Adipocyte (in vitro differentiated cells): ENCODE measurements at regions not wholly inside any gene's neighbourhood (a gene's known extent, or its start where the extent isn't known, plus 50 kb on each side); places are given as distances from the start of the nearest gene placed in this dataset.

Source experiments
- DNase-seq: peaks from one replicate; pipeline ENCODE4 v3.0.0-alpha.2; 2015; ENCODE audit warnings: low read depth
- H3K27me3 ChIP-seq: replicated peaks from 2 replicates; pipeline ENCODE4 v1.7.0; 2013; ENCODE audit warnings: mild to moderate bottlenecking, low read length, moderate library complexity; ENCODE audit not compliant: control insufficient read depth, insufficient read depth
- H3K36me3 ChIP-seq: 2 replicates; pipeline ENCODE4 v1.7.0; 2013; ENCODE audit warnings: low read length, mild to moderate bottlenecking, moderate library complexity; ENCODE audit not compliant: control insufficient read depth, insufficient read depth, severe bottlenecking
- H3K4me1 ChIP-seq: 2 replicates; pipeline ENCODE4 v1.7.0; 2013; ENCODE audit warnings: mild to moderate bottlenecking, low read length, moderate library complexity; ENCODE audit not compliant: control insufficient read depth, insufficient read depth
- H3K4me3 ChIP-seq: 2 replicates; pipeline ENCODE4 v1.7.0; 2013; ENCODE audit warnings: mild to moderate bottlenecking, low read length, moderate library complexity
- H3K9ac ChIP-seq: 2 replicates; pipeline ENCODE4 v1.7.0; 2013; ENCODE audit warnings: mild to moderate bottlenecking, low read length, moderate library complexity
- H3K9me3 ChIP-seq: 2 replicates; pipeline ENCODE4 v1.7.0; 2013; ENCODE audit warnings: mild to moderate bottlenecking, low read length, moderate library complexity; ENCODE audit not compliant: control insufficient read depth

DNA sequence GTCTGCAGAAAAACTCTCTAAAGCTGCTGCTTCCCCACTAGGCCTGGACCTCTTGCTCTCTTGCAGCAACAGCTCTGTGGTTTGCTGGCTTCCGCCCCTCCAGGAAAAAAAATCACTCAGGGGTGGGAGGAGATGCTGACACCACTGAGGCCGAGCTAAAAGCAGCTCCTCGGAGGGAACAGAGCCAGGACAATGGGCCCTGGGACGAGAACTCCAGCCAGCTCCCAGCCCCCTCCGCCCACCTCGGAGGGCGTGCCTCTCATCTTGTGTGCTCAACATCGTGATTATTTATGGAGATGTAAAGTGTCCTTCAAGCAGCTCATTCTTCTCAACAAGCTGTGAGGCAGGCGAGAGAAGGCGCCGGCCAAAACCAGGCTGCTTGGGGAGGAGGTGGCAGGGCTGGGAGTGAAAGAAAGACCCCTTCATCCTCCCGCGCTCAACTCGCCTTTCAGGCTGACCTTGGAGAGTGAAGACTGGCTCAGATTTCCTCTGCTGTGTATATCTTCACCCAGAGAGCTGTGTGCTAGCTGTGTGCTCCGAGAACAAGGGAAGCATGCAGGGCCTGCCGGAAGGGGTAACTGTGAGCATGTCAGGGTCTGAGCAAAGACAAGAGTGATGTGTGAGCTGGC lies 53.5 kb upstream of the LRFN2 start:
- no peak for DNase-seq

More for the DNA sequence above, 53.5 kb upstream of the LRFN2 start:
- Histone ChIP-seq H3K9ac (no peak overlapping the region), H3K4me3 (no peak overlapping the region), H3K36me3 (no peaks in the 10 kb centered on the region), H3K27me3 (peaks cover 35% of the 10 kb centered on the region), H3K9me3 (peaks cover 3% of the 10 kb centered on the region), H3K4me1 (no peaks in the 10 kb centered on the region)
